ENCODE measurements at regions not wholly inside any gene's neighbourhood (a gene's known extent, or its start where the extent isn't known, plus 50 kb on each side); places are given as distances from the start of the nearest gene placed in this dataset.

DNA sequence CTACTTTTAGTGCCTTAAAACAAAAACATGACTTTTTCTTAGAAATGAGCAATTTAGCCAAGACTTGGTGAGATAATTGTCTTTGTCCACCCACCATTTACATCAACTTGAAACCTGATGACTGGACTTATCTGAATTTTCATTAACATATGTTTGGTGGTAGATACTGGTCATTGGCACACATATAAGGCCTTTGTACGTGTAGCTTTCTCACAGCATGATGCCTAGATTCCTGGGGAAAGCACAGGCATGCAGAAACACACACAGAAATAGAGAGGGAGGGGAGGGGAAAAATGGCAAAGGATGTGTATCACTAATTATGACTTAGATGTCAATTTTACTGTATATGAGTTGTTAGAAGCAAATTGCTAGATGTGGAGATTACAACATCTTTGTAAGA, 488.4 kb downstream of the NXPH1 start:
- Mint-ChIP-seq H3K9me3 (ENCODE audit: unreplicated experiment) (no peaks in the 10 kb centered on the region), H3K4me1 (ENCODE audit: low read depth, unreplicated experiment) (peaks cover 7% of the 10 kb centered on the region), H3K36me3 (ENCODE audit: low read depth, unreplicated experiment) (no peaks in the 10 kb centered on the region), H3K27me3 (ENCODE audit: low read depth, unreplicated experiment) (no peaks in the 10 kb centered on the region), H3K4me3 (ENCODE audit: unreplicated experiment) (no peak overlapping the region), H3K27ac (ENCODE audit: unreplicated experiment) (no peak overlapping the region)
- FAIRE-seq (no peak), DNase-seq (ENCODE audit: low read depth) (no peak)
- Histone ChIP-seq H4K20me1 (ENCODE audit: insufficient read depth, low read length) (no peaks in the 10 kb centered on the region), H2AFZ (ENCODE audit: low read depth, low read length) (no peak overlapping the region), H3K4me1 (ENCODE audit: insufficient read depth, low read length) (no peaks in the 10 kb centered on the region), H3K4me2 (ENCODE audit: low read length) (no peak overlapping the region), H3K9ac (ENCODE audit: low read length) (no peak overlapping the region), H3K27ac (ENCODE audit: low read depth, low read length) (no peak overlapping the region), H3K4me3 (ENCODE audit: insufficient read depth, low read depth, low read length) (no peak overlapping the region), H3K79me2 (ENCODE audit: insufficient read depth, low read length) (no peaks in the 10 kb centered on the region), H3K36me3 (ENCODE audit: insufficient read depth, low read length) (no peaks in the 10 kb centered on the region), H3K9me3 (ENCODE audit: insufficient read depth, low read depth, low read length) (no peaks in the 10 kb centered on the region), H3K27me3 (ENCODE audit: insufficient read depth, low read length) (no peaks in the 10 kb centered on the region)
- no peak for TF ChIP-seq EZH2 (IDR thresholded peaks at IDR 0.05; ENCODE audit: insufficient read depth, low read length)
- TF ChIP-seq, protein P1, sequence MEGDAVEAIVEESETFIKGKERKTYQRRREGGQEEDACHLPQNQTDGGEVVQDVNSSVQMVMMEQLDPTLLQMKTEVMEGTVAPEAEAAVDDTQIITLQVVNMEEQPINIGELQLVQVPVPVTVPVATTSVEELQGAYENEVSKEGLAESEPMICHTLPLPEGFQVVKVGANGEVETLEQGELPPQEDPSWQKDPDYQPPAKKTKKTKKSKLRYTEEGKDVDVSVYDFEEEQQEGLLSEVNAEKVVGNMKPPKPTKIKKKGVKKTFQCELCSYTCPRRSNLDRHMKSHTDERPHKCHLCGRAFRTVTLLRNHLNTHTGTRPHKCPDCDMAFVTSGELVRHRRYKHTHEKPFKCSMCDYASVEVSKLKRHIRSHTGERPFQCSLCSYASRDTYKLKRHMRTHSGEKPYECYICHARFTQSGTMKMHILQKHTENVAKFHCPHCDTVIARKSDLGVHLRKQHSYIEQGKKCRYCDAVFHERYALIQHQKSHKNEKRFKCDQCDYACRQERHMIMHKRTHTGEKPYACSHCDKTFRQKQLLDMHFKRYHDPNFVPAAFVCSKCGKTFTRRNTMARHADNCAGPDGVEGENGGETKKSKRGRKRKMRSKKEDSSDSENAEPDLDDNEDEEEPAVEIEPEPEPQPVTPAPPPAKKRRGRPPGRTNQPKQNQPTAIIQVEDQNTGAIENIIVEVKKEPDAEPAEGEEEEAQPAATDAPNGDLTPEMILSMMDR (IDR thresholded peaks at IDR 0.05; ENCODE audit: insufficient read depth, low read depth, low read length), result no peak

DNA sequence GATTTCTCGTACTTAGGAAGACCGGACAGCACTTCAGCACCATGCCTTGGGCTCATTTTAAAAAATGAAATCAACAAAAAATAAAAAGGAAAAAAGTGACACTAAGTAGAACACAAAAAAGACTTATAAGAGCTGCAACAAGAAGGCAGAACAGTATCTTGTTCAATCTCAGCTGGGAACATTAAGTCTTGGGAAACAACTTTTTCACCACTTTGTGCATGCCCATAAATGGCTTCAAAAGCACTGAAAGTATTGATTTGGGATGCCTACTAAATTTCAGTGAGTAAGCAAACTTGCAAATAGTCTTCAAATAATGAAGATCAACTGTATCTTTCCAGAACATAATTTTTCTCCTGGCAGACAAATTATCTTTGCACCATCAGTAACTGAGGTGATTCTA, 489.3 kb downstream of the NXPH1 start:
- no peak overlapping the region for H3K4me3 Mint-ChIP-seq (ENCODE audit: unreplicated experiment)
- FAIRE-seq, result no peak
- no peak overlapping the region for H2AFZ ChIP-seq (ENCODE audit: low read depth, low read length)

DNA sequence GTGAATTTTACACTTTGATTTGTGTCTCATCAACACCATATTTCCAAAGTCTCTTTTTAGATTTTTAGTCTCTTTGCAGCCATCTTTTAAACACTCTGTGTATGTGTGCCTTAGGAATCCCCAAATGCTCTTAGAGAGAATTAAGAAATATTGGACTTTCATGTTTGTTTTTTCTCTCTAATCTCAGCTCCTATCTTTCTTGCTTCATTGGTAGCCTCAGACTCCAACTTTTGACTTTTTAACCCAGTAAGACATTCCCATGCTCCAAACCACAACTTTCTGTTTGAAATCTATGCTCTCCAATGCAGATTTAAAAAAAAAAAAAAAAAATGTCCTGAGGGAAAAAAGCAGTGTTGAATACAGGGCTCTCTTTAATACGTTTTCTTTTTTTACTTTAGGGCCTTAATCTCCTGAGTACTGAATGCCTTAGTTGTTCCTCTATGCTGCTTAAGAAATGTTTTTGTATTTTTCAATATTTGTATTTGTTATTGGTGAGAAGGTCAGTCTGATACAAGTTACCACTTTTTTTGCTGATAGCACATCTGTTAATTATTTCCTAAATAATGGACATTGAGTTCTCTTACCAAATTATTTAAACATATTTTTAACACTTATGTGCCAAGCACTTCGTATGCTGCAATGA, 489.9 kb downstream of the NXPH1 start:
- TF ChIP-seq, protein P1 (IDR thresholded peaks at IDR 0.05; ENCODE audit: insufficient read depth, low read depth, low read length), result no peak
- no peak for TF ChIP-seq EZH2 (IDR thresholded peaks at IDR 0.05; ENCODE audit: insufficient read depth, low read length)
- Histone ChIP-seq H2AFZ (ENCODE audit: low read depth, low read length) (no peak overlapping the region), H3K4me2 (ENCODE audit: low read length) (no peak overlapping the region), H3K36me3 (ENCODE audit: insufficient read depth, low read length) (no peaks in the 10 kb centered on the region), H3K9ac (ENCODE audit: low read length) (no peak overlapping the region), H4K20me1 (ENCODE audit: insufficient read depth, low read length) (no peaks in the 10 kb centered on the region), H3K9me3 (ENCODE audit: insufficient read depth, low read depth, low read length) (no peaks in the 10 kb centered on the region), H3K79me2 (ENCODE audit: insufficient read depth, low read length) (no peaks in the 10 kb centered on the region), H3K4me3 (ENCODE audit: insufficient read depth, low read depth, low read length) (no peak overlapping the region), H3K27me3 (ENCODE audit: insufficient read depth, low read length) (no peaks in the 10 kb centered on the region), H3K4me1 (ENCODE audit: insufficient read depth, low read length) (no peaks in the 10 kb centered on the region), H3K27ac (ENCODE audit: low read depth, low read length) (no peak overlapping the region)
- Mint-ChIP-seq H3K27ac (ENCODE audit: unreplicated experiment) (no peak overlapping the region), H3K4me1 (ENCODE audit: low read depth, unreplicated experiment) (peaks cover 7% of the 10 kb centered on the region), H3K36me3 (ENCODE audit: low read depth, unreplicated experiment) (no peaks in the 10 kb centered on the region), H3K27me3 (ENCODE audit: low read depth, unreplicated experiment) (no peaks in the 10 kb centered on the region), H3K4me3 (ENCODE audit: unreplicated experiment) (no peak overlapping the region), H3K9me3 (ENCODE audit: unreplicated experiment) (no peaks in the 10 kb centered on the region)
- no peak for DNase-seq (ENCODE audit: low read depth)
- FAIRE-seq, result no peak

More for the DNA sequence above, 489.3 kb downstream of the NXPH1 start:
- no peaks in the 10 kb centered on the region for H3K9me3 Mint-ChIP-seq (ENCODE audit: unreplicated experiment)
- Histone ChIP-seq H4K20me1 (ENCODE audit: insufficient read depth, low read length) (no peaks in the 10 kb centered on the region), H3K4me1 (ENCODE audit: insufficient read depth, low read length) (no peaks in the 10 kb centered on the region), H3K36me3 (ENCODE audit: insufficient read depth, low read length) (no peaks in the 10 kb centered on the region), H3K79me2 (ENCODE audit: insufficient read depth, low read length) (no peaks in the 10 kb centered on the region), H3K27me3 (ENCODE audit: insufficient read depth, low read length) (no peaks in the 10 kb centered on the region), H3K9me3 (ENCODE audit: insufficient read depth, low read depth, low read length) (no peaks in the 10 kb centered on the region), H3K4me2 (ENCODE audit: low read length) (no peak overlapping the region), H3K9ac (ENCODE audit: low read length) (no peak overlapping the region), H3K27ac (ENCODE audit: low read depth, low read length) (no peak overlapping the region), H3K4me3 (ENCODE audit: insufficient read depth, low read depth, low read length) (no peak overlapping the region)
- DNase-seq (ENCODE audit: low read depth), result no peak
- TF ChIP-seq EZH2 (IDR thresholded peaks at IDR 0.05; ENCODE audit: insufficient read depth, low read length), result no peak
- TF ChIP-seq, protein P1 (IDR thresholded peaks at IDR 0.05; ENCODE audit: insufficient read depth, low read depth, low read length), result no peak
- H3K36me3 Mint-ChIP-seq (ENCODE audit: low read depth, unreplicated experiment), result no peaks in the 10 kb centered on the region
- H3K4me1 Mint-ChIP-seq (ENCODE audit: low read depth, unreplicated experiment), result peaks cover 7% of the 10 kb centered on the region
- no peak overlapping the region for H3K27ac Mint-ChIP-seq (ENCODE audit: unreplicated experiment)
- H3K27me3 Mint-ChIP-seq (ENCODE audit: low read depth, unreplicated experiment), result no peaks in the 10 kb centered on the region

Data from astrocyte (in vitro differentiated cells and primary cell).